GM13976 (cell line): ENCODE measurements at regions not wholly inside any gene's neighbourhood (a gene's known extent, or its start where the extent isn't known, plus 50 kb on each side); places are given as distances from the start of the nearest gene placed in this dataset.

ENCODE experiments used
- DNase-seq: peaks from one replicate; pipeline ENCODE4 v3.0.0; 2012; ENCODE audit warnings: low spot score
- in situ Hi-C: fragments of 300-500 bp; cut with MboI; formaldehyde crosslinking; loops from one replicate; pipeline ENCODE4 v1.12.0; 2022; ENCODE audit warnings: low sequenced_read_pairs, mixed read lengths, inconsistent platforms; ENCODE audit not compliant: unreplicated experiment
- TF ChIP-seq, protein P1 (sequence below): IDR thresholded peaks from 2 replicates; pipeline ENCODE4 v1.5.1; 2012; ENCODE audit warnings: borderline replicate concordance, mild to moderate bottlenecking; ENCODE audit not compliant: insufficient read depth; ENCODE audit errors: extremely low read depth, missing control alignments, control extremely low read depth

DNA sequence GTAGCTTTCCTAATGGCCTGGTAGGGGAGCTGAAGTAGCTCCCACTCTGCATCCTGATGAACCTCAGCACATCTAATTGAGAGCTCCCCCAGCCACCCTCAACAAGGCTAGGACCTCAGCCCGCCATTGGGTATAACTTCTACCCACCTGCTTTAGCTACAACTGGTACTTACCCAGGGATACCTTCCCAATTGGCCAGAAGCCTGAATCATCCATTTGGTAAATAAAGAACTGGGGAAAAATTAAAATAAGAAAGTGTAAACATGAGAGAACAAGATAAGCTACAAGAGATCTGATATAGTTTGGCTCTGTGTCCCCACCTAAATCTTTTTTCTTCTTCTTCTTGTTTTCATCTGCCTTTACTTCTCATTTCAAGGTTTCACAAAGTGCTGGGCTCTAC lies 372.0 kb downstream of the CMPK2 start:
- in situ Hi-C loops, result no loop called here
- TF ChIP-seq, protein P1, sequence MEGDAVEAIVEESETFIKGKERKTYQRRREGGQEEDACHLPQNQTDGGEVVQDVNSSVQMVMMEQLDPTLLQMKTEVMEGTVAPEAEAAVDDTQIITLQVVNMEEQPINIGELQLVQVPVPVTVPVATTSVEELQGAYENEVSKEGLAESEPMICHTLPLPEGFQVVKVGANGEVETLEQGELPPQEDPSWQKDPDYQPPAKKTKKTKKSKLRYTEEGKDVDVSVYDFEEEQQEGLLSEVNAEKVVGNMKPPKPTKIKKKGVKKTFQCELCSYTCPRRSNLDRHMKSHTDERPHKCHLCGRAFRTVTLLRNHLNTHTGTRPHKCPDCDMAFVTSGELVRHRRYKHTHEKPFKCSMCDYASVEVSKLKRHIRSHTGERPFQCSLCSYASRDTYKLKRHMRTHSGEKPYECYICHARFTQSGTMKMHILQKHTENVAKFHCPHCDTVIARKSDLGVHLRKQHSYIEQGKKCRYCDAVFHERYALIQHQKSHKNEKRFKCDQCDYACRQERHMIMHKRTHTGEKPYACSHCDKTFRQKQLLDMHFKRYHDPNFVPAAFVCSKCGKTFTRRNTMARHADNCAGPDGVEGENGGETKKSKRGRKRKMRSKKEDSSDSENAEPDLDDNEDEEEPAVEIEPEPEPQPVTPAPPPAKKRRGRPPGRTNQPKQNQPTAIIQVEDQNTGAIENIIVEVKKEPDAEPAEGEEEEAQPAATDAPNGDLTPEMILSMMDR, result no peak
- DNase-seq, result no peak

DNA sequence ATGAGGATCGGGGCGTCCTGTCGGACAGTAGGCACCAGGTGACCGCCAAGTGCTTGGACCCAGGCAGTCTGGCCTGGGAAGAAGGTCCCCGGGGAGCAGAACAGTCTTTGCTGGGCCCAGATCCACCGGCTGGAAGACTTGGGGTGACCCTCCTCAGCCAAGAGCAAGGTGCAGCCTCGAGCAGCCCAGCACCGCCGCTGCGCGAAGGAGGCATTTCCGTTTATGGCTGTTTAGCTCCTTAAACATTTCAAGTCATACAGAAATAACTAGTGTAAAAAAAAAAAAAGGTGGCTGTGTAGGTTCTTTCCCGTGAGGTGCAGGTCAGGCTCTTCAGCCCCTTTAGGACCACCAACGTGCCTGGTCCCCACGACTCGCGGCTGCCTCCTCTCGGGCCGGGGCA lies 370.2 kb downstream of the CMPK2 start:
- no peak for DNase-seq
- in situ Hi-C loops, result no loop called here
- TF ChIP-seq, protein P1, result no peak

DNA sequence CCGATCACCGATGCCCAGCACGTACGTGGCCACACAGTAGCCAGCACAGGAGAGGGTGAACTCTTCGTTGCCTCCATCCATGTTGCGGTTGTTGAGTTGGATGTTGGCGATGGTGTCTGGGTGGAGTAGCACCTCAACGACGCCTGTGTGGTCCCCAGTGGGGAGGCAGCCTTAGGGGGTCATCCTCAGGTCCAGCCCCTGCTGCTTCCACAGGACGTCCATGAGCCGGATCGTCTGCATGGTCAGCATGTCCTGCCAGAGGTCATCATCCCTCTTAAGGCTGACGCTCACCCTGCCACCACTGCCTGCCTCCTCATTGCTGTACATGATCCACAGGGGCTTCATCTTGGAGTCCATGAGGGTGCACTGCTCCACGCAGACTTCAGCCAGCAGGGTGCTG lies 369.3 kb downstream of the CMPK2 start:
- TF ChIP-seq, protein P1, result no peak
- DNase-seq, result no peak
- in situ Hi-C loops, result no loop called here

DNA sequence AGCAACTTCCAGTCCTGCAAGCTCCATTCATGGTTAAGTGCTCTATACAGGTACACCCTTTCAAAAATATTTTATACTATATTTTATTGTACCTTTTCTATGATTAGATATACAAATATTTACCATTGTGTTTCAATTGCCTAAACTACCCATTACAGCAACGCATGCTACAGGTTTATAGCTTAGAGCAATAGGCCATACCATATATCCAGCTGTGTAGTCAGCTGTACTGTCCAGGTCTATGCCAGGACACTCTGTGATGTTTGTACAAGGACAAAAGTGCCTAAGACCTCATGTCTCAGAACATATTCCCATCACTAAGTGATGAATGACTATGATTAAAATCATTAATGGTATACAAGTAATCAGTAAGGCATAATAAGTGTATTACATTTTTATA lies 368.7 kb downstream of the CMPK2 start:
- TF ChIP-seq, protein P1, result no peak
- in situ Hi-C loops, result no loop called here
- no peak for DNase-seq

DNA sequence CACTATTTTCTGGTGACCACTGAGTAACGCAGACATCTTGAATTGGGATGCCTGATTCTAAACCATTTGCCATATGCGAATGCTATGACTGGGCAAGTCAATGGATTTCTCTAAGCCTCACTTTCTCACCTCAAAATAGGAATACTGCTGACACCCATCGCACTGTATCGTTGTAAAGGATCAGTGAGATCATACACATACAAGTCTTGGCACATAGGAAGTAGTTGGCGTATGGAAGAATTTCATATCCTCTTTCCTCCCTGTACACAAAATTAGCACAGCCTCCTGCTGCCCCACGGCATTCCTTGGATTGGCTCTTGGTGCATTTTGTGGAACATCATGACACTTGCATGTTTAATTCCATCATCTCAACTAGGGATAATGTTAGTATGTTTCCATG lies 366.9 kb downstream of the CMPK2 start:
- TF ChIP-seq, protein P1, result no peak
- in situ Hi-C loops, result no loop called here

DNA sequence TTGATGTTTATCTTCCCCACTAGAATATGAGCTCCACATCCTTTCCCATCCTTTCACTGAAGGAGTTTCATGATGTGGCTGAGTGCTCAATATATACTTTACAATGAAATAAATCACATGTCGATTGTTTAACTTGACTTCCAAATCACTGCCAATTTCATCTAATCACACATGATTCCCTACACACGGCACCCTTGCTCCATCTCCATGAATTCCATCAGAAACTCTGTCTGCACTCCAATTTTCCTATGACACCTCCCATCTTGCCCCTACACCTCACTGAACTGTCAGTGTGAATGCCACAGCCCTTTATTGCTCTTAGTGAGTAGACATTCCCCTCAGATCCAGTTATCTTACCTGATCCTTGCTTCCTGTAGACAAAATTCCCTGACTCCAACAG lies 366.0 kb downstream of the CMPK2 start:
- TF ChIP-seq, protein P1, result no peak
- in situ Hi-C loops, result no loop called here
- DNase-seq, result no peak

More for the DNA sequence above, 366.9 kb downstream of the CMPK2 start:
- DNase-seq, result no peak

DNA sequence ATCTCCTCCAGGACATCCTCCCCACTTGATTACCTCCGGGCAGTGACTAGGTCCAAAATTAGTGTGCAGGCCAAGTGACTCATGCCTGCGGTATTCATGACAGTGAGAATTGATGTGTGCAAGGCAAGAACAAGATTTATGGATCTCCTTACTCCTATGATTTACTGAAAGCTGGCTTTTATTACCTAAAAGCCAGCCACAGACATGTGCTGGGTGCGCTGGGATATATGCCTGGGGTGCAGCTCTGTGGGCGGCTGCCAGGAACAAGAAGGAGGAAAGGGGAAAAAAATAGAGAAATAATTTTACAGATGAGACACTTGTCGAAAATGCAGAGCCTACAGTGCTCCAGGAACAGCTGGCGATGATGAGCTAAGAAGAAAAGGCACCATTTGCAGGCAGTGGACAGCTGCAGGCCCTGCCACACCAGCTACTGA lies 359.3 kb downstream of the CMPK2 start:
- TF ChIP-seq, protein P1, result no peak
- in situ Hi-C loops, result no loop called here
- no peak for DNase-seq
